GM12872 (cell line): ENCODE measurements at regions not wholly inside any gene's neighbourhood (a gene's known extent, or its start where the extent isn't known, plus 50 kb on each side); places are given as distances from the start of the nearest gene placed in this dataset.

ENCODE experiments used
- CTCF ChIP-seq: IDR thresholded peaks from 3 replicates; pipeline ENCODE4 v1.5.1; 2011; ENCODE audit warnings: low read depth, mild to moderate bottlenecking, low read length, moderate library complexity; ENCODE audit not compliant: insufficient read depth

DNA sequence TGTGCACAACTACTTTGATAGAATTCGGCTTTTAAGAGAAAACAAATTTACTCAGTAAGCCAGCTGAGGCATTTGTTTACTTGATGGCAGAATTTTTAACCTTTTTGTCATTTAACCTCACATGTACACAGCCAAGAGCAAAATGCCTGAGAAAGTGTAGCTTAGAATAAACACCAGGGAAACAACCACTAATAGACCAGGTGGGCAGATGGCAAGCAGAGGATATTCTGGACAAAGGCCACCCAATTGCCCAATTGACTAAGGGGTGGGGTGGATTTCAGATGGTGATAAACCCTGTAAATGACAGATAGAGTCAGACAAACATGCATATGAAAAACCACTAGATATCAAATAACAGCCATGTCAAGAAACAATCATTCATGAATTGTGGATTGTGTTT is 190.7 kb upstream of the FBXL4 start:
- no peak for TF ChIP-seq CTCF

- TF ChIP-seq CTCF: no peak
Measured at GRCh38 chr6:99137314-99137713, 189.6 kb upstream of the FBXL4 start.

- TF ChIP-seq CTCF: no peak
Measured at GRCh38 chr6:99136488-99136887, 188.7 kb upstream of the FBXL4 start.

DNA sequence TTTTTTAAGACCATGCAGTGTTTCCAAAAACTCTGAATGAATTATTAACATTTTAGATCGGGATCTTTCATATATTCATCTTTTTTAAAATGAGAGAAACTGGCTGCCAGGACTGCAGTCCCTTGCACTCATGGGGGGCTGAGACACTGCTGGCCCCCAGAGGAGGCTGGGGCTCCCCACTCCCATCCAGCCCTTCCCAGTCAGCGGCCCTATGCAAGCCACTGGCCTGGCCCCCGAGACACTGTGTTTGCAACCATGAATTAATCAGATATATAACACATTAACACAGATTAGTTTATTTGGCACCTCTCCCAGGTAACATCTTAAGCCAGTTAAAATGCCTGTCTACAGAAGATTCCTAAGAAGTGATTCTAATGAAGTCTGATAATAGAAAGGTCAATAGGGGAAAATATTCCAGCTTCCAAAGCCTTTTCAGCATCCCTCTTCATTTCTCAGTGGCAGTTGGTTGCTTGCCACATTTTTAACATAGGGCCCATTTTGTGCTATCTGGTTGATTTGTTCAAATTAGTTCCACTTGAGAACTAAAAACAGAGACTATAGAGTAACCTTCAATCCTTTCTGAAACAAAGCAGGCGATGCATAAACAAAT is 184.4 kb upstream of the FBXL4 start:
- TF ChIP-seq CTCF: no peak

GRCh38 chr6:99130897-99131873 is 183.4 kb upstream of the FBXL4 start:
- TF ChIP-seq CTCF: no peak

- no peak for TF ChIP-seq CTCF
Measured at GRCh38 chr6:99129835-99130234, 182.1 kb upstream of the FBXL4 start.

DNA sequence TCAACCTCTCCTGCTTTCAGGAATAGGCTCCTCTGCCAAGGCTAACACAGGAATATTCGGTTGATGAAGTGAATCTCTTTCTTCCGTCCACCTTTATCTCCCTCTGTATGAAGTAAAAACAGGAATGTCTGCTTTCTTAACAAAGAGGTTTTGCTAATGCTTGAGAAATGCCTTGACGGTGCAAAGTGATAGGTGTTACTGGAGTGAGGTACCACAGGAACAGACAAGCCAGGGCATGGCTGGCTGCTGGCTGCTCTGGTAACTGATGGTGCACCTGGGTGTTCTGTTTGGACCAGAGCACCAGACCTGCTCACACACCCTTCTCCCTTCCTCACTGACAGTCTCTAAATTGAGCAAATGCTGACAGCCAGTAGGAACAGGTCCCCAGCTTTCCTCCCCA is 174.0 kb upstream of the FBXL4 start:
- no peak for TF ChIP-seq CTCF
